HG02610 (cell line): ENCODE measurements at regions not wholly inside any gene's neighbourhood (a gene's known extent, or its start where the extent isn't known, plus 50 kb on each side); places are given as distances from the start of the nearest gene placed in this dataset.
"Not testable (repeated sequence)": the region's sequence is repeated elsewhere in the genome, so short reads cannot be mapped to it uniquely, and the experiment has no call there.

Experiments used
- ATAC-seq: cut with Tn5 transposase; IDR thresholded peaks from one replicate; pipeline ENCODE4 v1.9.1; 2021; ENCODE audit warnings: mild to moderate bottlenecking, moderate library complexity; ENCODE audit not compliant: unreplicated experiment

DNA sequence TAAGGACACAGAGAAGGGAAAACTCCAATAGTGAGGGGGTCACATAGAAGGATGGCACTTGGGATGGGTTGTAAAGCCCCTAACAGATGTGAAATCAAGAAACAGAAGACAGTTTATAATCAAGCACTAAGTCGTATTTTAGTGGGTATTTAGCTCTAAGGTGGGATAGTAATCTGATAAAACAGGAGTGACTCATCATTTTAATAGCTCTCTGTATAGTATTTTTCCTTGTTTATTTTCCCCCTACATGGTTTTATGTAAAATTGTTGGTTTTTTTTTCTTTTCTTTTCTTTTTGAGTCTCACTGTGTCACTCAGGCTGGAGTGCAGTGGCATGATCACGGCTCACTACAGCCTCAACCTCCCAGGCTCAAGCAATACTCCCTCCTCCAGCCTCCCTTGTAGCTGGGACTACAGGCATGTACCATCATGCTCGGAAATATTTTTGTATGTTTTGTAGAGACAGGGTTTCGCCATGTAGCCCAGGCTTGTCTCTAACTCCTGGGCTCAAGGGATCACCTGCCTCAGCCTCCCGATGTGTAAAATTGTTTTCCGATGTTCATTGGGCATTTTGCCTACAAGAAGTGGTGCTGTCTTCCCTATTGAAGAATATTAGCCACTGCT is 142.6 kb upstream of the SERPINE2 start:
- no peak for ATAC-seq

DNA sequence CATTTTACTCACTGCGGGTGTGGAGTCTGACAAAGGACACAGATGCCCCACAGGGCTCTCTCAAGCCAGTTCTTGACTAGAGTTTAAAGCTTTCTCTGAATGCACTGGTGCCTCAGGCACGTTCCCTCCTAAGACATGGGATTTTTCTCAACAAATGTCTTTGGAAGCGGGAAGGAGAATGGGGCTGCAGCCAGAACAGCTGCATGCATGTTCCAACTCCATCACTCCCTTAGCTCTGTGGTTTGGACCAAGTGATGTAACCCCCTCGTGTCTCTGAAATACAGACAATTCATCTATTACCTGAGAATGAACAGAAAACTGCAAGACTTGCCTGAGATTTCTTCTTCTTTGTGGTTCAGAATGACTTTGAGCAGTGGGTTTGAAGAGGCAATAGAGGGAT is 141.7 kb upstream of the SERPINE2 start:
- no peak for ATAC-seq

DNA sequence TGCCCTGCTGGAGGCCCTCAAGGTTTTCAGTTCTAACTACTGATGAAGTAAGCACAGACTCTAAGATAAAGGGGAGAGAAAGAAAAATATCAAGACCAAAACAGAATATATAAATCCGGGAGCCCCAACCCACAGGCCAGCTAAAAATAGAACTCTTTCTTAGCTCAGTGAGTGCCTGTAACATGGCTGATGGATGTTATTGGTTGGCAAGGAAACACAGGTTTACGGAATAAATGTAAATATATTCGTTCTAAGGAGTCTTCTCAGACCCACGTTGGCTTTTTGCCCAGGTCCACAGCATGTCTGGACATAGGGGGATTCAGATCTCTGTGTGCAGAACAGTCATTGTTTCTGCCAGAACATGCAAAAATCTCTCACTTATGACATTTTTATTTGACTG is 139.0 kb upstream of the SERPINE2 start:
- ATAC-seq: no peak

DNA sequence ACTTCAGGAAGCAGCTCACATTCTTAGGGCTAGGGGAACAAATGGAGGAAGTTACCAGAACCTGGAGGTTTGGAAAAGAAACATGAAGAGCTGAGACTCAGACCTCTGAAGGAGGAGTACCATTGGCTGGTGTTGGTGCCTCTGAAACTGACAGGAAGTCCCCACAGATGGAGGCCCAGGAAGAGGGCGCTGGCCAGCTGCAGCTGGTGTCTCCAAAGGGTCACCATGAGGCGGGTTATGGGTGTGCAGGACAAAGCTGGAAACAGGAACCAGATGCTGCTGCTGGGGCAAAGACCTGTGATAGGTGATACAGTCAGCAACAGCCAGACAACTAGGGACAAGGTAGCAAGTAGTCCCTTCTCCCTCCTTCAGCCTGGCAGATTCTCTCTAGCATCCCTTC is 136.5 kb upstream of the SERPINE2 start:
- ATAC-seq: no peak

DNA sequence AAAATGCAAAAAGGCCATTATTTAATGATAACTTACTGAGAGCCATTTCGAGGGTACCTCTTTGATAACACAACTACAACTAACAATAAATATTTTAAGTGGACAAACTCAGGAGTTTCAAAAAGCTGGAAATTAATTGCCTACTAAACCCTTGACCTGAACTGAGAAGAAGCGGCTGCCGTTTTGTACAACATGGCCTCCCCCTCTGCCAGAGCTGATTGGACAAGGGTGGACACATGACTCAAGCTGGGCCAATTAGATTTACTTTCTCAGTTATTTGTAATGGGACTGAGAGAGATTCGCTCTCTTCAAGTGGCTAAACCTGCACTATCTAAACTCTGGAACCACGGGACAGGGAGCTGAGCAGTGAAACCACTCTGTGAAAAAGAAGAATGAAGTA is 135.9 kb upstream of the SERPINE2 start:
- no peak for ATAC-seq

DNA sequence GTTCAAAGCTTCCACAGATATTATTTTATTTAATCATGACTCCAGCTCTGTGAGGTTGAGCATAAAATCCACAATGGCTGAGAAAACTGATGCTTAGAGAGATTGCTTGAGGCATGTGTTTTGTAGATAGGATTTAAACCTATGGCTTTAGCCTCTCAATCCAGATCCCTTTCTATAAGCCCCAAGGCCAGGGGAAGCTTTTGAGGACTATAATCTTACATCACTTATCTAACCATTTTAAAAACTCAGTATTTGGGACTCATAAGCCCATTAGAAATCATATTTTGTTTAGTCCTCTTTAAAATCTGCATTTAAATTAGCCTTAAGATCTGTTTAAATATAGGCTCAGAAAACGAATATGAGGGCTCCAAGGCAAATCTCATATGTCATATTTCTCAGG is 135.4 kb upstream of the SERPINE2 start:
- ATAC-seq: no peak

DNA sequence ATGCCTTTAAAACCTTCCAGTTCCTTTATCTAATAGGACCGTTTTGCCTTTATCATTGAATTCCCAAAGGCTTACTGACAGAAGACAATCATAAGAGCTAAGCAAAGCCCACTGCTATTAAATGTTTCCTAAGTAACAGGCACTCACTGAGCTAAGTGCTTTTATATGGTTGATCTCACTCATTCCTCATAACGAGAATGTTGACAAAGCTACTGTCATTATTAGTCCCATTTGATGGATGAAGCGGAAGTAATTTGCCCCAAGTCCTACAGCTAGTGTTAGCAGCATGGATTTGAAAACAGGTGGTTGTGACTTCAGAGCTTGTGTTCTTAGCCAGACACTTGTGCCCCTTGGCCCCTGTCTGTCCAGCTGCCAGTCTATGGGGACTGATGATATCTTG is 134.8 kb upstream of the SERPINE2 start:
- no peak for ATAC-seq

DNA sequence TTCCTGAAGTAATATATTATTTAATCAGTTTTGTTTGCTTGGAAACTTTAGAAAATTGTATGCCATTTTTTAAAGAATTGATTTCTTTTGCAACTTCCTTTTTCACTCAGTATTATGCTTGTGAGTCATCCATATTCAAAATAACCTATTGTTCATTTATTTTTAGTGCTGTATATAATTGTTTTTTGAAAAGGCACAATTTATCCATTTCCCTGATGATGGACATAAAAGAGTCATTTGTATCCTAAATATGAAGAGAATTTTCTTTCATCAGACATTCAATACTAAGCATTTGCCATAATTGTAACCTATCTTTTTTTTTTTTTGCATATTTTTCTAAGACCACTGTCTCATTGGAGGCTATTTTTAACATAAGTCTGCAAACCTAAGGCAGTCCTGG is 134.1 kb upstream of the SERPINE2 start:
- ATAC-seq: no peak

DNA sequence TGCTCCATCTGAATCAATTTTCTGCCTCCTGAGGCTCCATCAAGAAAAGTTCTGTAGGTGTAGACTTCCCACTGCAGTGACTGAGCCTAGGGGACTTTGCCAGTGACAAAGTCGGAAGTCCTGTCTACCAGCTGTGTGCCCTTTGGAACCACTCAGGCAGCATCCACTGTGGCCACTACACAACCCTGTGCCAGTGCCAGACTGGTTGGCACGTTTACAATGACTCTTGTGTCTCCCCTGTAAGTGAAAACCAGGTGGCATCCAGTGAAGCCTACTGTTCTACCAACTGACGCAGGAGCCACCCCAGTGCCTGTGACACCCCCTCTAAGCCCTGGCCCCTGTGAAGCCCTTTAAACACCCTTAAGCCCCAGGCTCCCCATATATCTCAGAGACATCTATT is 132.1 kb upstream of the SERPINE2 start:
- no peak for ATAC-seq

DNA sequence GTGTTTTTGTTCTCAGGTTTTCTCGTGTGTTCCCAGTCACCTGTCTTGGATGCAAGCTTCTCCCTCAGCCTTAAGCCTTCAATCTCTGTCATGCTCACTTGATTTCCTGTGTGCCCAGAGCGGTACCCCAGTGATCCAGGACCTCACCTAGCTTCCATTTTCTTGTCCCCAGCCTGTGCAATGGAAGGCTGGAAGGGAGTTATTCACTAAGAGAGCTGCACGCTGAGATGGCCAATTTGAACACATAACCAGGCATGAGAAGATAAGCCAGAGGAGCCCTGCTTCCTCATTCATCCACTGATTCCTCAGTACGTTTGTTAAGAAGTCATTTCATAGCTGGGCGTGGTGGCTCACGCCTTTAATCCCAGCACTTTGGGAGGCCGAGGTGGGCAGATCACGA is 130.8 kb upstream of the SERPINE2 start:
- no peak for ATAC-seq

DNA sequence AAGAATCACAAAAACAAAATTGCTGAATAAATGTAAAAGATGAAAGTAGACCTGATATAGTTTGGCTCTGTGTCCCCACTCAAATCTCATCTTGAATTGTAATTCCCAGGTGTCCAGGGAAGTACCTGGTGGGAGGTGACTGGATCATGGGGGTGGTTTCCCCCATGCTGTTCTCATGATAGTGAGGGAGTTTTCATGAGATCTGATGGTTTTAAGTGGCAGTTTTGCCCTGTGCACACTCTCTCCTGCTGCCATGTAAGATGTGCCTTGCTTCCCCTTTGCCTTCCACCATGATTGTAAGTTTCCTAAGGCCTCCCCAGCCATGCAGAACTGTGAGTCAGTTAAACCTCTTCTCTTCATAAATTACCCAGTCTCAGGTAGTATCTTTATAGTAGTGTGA is 128.7 kb upstream of the SERPINE2 start:
- ATAC-seq: not testable (repeated sequence)

DNA sequence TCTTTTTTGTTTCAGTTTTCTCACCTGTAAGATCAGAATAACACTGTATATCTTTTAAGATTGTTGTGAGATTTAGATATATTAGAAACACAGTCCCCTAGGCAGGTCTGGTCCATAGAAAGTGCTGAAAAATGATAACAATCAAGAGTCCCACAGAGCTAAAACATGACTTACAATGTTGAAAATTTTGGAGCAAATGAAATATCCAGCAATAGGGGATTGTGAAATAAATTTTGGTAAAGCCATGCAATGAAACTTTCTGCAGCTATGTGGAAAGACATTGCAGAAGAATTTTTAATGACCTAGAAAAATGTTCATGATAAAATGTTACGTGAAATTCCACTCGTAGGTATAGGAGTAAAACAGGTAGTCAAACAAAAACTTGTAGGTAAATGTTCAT is 127.6 kb upstream of the SERPINE2 start:
- ATAC-seq: no peak

DNA sequence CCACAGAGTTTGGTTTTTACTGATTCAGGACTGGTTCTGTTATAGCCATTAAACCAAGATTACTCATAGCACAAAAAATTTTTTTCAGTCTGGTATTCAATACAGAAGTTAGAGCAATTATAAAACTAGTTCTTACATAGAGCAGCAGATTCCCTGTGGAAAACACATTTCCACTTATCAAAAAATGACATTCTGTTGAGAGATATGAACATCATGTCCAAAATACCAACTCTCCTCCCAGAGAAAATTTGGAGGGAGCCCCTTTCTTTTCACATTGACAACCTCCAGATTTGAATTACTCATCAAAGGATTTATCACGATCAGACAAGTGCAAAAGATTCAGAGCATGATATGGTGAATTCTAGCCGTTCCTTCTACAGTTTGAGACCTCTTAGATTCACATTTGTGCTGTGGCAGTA is 126.8 kb upstream of the SERPINE2 start:
- peak; percentile 55 for ATAC-seq

DNA sequence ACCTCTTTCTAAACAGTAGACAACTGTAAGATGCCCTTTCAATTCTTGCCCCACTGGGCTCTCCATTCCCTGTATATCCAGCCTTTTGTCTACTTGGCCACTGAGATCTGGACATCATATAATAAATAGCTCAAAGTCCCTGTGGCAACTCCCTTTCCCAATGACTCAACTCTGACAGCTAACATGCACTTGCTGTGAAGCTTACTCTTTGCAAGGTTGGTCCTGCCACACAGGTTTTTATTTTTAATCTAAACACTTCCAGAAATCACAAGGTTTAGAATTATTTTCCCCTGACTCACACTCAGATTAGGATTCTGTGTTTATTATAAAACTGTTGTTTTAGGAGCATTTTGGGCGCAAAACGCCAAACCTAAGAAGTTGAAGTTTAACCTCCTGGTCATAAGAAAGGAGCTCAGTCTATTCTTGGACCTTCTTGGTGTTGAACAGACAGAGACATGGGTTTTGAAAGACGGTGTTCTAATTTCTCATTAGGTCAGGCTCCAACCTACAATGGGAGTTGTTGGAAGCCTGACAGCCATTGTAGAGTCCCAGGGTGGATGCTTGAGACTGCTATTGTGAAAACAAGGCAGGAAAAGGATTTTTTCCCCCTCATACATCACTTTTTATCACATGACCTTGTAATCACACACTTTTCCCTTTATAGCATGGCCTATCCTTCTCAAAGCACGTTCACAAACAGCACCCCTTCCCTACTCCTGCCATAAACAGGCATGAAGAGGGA is 124.7 kb upstream of the SERPINE2 start:
- no peak for ATAC-seq

DNA sequence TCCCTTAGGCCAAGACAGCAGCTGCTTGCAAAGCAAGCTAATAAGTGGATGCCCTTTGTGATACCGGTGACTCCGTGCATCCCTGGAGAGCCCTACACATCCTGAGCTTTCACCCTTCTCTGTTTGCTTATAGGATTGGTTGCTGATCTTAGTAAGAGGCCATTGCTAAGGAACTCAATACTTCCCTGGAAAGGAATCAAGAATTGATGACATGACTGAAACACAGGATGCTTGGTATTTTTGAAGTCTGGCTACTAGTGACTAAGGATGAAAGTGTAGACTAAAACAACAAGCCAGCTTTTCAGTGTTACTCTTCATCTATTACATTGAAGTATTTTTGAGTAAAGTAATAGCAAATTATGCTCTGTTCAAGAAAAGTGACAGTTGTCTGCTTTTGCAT is 123.0 kb upstream of the SERPINE2 start:
- no peak for ATAC-seq

DNA sequence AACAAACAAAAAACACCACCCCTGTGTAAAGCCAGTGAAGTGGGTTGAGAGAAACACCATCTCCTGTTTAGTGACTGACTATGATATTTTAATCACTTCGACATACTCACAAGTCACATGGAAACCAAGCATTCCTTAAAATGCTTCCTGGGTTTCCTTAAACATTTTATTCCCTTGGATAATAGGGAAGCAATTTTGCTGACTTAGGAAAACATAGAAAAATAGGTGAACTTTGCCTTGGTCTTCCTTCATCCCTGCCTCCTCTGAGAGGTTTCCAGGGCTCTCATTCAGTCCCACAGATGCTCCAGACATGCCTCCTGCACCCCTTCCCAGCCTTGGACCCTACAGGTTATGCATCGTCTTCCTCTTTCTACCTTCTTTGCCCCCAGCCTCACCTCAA is 122.6 kb upstream of the SERPINE2 start:
- no peak for ATAC-seq

DNA sequence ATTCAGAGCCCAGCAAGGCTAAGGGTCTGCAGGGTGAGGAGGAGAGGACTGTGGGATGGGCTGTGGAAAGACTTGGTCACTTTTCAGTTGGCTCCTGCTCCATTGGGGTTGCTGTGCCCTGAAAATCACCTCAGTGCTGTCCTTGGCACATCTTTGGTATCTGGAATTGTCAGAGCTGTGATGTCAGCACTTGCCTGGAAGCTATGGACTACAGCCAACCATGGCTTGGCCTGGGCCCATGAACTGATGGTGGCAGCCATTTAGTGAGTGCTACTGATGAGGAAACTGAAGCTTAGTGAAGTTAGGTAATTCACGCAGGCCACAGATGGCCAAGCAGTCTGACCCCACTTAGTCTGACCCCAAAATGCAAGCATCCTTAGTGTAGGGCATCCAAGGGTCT is 121.8 kb upstream of the SERPINE2 start:
- ATAC-seq: no peak

DNA sequence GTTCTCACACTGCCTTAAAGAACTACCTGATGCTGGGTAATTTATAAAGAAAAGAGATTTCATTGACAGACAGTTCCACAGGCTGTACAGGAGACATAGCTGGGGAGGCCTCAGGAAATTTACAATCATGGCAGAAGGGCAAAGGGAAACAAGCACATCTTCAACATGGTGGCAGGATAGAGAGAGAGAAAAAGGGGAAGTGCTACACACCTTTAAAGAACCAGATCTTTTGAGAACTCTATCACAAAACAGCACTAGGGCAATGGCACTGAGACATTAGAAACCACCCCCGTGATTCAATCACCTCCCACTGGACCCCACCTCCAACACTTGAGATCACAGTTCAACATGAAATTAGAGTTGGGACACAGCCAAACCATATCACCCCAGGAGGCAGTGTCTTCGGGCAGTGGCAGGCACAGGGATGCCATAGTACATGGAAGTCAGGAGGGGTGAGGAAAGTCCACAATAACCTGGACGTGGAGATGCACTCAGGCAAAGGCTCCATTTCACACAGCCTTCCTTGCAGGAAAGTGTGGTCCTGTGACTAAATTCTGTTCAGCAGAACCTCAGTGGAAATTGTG is 120.4 kb upstream of the SERPINE2 start:
- ATAC-seq: no peak

DNA sequence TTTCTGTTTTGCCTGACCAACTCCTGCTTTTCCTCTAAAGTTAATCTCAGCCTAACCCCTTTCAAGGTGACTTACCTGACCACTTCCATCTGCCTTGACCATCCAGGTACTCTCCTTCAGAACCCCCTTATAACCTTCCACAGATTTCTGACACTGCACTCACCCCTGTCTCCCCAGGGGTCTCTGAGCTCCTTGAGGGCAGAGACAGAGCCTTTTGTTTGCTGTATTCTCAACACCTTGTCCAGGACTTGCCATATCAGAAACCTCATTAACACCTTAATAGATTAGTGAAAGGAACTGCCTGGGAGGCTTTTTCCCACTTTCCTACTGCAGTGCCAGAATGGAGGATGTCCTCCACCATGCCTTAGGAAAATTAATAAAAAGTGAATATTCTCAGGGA is 119.7 kb upstream of the SERPINE2 start:
- ATAC-seq: no peak

DNA sequence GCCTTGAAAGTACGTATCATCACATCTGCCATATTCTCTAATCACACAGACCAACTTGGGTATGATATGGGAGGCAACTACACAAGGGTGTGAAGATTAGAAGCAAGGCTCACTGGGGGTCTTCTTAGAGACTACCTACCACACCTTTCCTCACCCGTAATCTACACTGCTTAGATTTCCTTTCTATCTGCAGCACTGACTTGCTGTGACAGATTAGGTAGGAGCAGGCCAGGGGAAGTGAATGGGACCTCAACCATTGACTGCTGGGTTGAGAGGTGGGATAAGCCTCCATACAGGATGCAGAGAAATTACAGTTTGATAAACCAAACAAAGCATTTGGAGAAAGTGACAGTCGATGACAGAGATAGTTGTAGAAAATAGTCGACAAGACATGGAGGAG is 119.0 kb upstream of the SERPINE2 start:
- ATAC-seq: no peak

DNA sequence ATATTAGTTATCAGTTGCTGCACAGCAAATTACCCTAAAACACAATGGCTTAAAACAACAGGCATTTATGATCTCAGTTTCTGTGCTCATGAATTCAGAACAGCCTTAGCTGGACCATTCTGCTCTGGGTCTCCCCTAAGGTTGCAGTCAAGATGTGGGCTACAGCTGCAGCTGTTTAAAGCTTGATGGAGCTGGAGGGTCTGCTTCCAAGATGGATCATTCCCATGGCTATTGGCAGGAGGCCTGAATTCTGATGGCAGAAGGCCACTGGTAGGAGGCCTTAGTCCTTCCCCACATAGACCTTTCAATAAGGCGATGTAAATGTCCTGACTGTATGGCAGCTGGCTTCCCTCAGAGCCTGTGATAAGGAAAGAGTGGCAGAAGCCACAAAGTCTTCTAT is 118.6 kb upstream of the SERPINE2 start:
- ATAC-seq: no peak

DNA sequence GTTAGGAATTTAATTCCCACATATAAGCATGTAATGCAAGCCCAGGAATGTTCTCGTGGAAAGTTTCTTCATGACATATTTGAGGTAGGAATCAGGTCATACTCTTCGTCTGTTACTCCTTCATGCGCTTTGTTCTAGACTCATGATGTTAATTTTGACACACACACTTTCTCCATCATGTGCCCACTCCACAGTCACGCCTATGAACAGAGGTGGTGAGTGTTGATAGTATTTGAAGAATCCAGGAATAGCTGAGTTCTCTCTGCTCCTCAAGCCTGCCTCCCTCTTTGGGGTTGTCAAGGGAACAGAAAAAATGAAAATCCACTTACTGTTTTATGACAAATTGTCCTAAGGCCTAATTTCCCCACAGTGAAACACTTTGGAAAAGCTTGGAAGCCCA is 117.3 kb upstream of the SERPINE2 start:
- ATAC-seq: no peak

DNA sequence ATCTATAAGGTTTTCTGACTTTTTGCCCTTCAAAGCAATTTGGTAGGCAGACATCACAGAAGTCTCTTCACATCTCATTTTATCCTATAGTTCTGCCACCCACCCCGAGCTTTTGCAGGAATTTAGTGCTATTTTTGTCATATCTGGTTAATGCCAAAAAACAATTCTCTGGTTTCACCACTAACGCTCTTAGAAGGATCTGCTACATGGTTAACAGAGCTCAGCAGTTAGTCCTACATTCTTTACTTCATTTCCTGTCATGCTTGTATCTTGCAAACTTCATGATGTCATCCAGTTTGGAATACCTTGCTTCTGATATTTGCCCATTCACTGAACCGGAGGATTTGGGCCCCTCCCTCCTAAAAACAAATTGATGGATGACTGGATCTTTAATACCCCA is 116.8 kb upstream of the SERPINE2 start:
- no peak for ATAC-seq
